ENCODE measurements at regions not wholly inside any gene's neighbourhood (a gene's known extent, or its start where the extent isn't known, plus 50 kb on each side); places are given as distances from the start of the nearest gene placed in this dataset.
"Not testable (repeated sequence)": the region's sequence is repeated elsewhere in the genome, so short reads cannot be mapped to it uniquely, and the experiment has no call there.

- Mint-ChIP-seq H3K27ac (no peak overlapping the region), H3K27me3 (no peaks in the 10 kb centered on the region), H3K4me3 (no peak overlapping the region), H3K36me3 (no peaks in the 10 kb centered on the region), H3K4me1 (no peaks in the 10 kb centered on the region), H3K9me3 (peaks cover 3% of the 10 kb centered on the region)
- no peak for DNase-seq
- CTCF ChIA-PET: no interaction called here
Observed at GRCh38 chr9:79083621-79084020, 488.1 kb upstream of the TLE4 start.

GRCh38 chr9:79087133-79087532 is 484.6 kb upstream of the TLE4 start:
- no peaks in the 10 kb centered on the region for H3K27me3 Mint-ChIP-seq
- H3K4me1 Mint-ChIP-seq: no peaks in the 10 kb centered on the region
- H3K27ac Mint-ChIP-seq: no peak overlapping the region
- H3K36me3 Mint-ChIP-seq: no peaks in the 10 kb centered on the region
- no peak overlapping the region for H3K4me3 Mint-ChIP-seq
- DNase-seq: no peak
- H3K9me3 Mint-ChIP-seq: peaks cover 8% of the 10 kb centered on the region
- CTCF ChIA-PET: interaction anchor here (0.6 kb wide), 1 partner anchor 795 kb away, joined by 3 read pairs; no protein-coding TSS in a partner anchor

- DNase-seq: no peak
- Mint-ChIP-seq H3K4me3 (no peak overlapping the region), H3K4me1 (no peaks in the 10 kb centered on the region), H3K36me3 (no peaks in the 10 kb centered on the region), H3K9me3 (peaks cover 8% of the 10 kb centered on the region), H3K27me3 (no peaks in the 10 kb centered on the region), H3K27ac (no peak overlapping the region)
- CTCF ChIA-PET: no interaction called here
Observed at GRCh38 chr9:79089054-79089560, 482.7 kb upstream of the TLE4 start.

- H3K4me1 Mint-ChIP-seq, H3K27me3 Mint-ChIP-seq, DNase-seq, H3K4me3 Mint-ChIP-seq, H3K27ac Mint-ChIP-seq, H3K36me3 Mint-ChIP-seq, H3K9me3 Mint-ChIP-seq: not testable (repeated sequence)
- CTCF ChIA-PET: interaction anchor here (0.6 kb wide), 1 partner anchor 1090 kb away, joined by 4 read pairs; no protein-coding TSS in a partner anchor
Observed at GRCh38 chr9:79089851-79090250, 481.9 kb upstream of the TLE4 start.

GRCh38 chr9:79103257-79103656 is 468.5 kb upstream of the TLE4 start:
- H3K27ac Mint-ChIP-seq, H3K27me3 Mint-ChIP-seq, DNase-seq, H3K4me3 Mint-ChIP-seq, H3K9me3 Mint-ChIP-seq, H3K4me1 Mint-ChIP-seq, H3K36me3 Mint-ChIP-seq, CTCF ChIA-PET: not testable (repeated sequence)

- no peaks in the 10 kb centered on the region for H3K36me3 Mint-ChIP-seq
- no peak for DNase-seq
- CTCF ChIA-PET: no interaction called here
- H3K27me3 Mint-ChIP-seq: no peaks in the 10 kb centered on the region
- H3K4me3 Mint-ChIP-seq: no peak overlapping the region
- no peaks in the 10 kb centered on the region for H3K4me1 Mint-ChIP-seq
- H3K27ac Mint-ChIP-seq: no peak overlapping the region
- peaks cover 4% of the 10 kb centered on the region for H3K9me3 Mint-ChIP-seq
Observed at GRCh38 chr9:79104216-79104615, 467.5 kb upstream of the TLE4 start.

- CTCF ChIA-PET: no interaction called here
- no peak overlapping the region for H3K4me3 Mint-ChIP-seq
Observed at GRCh38 chr9:79104951-79105350, 466.8 kb upstream of the TLE4 start.

GRCh38 chr9:79107911-79108676 is 463.7 kb upstream of the TLE4 start:
- Mint-ChIP-seq H3K9me3 (peaks cover 4% of the 10 kb centered on the region), H3K27me3 (no peaks in the 10 kb centered on the region), H3K4me3 (no peak overlapping the region), H3K36me3 (no peaks in the 10 kb centered on the region), H3K4me1 (no peaks in the 10 kb centered on the region), H3K27ac (no peak overlapping the region)
- DNase-seq: no peak
- CTCF ChIA-PET: no interaction called here

More at GRCh38 chr9:79104951-79105350, 466.8 kb upstream of the TLE4 start:
- Mint-ChIP-seq H3K27me3 (no peaks in the 10 kb centered on the region), H3K27ac (no peak overlapping the region), H3K36me3 (no peaks in the 10 kb centered on the region), H3K4me1 (no peaks in the 10 kb centered on the region), H3K9me3 (peaks cover 4% of the 10 kb centered on the region)
- no peak for DNase-seq

- no peaks in the 10 kb centered on the region for H3K36me3 Mint-ChIP-seq
- H3K4me1 Mint-ChIP-seq: no peaks in the 10 kb centered on the region
- no peak overlapping the region for H3K27ac Mint-ChIP-seq
- H3K4me3 Mint-ChIP-seq: no peak overlapping the region
- H3K9me3 Mint-ChIP-seq: peaks cover 3% of the 10 kb centered on the region
- CTCF ChIA-PET: no interaction called here
- no peaks in the 10 kb centered on the region for H3K27me3 Mint-ChIP-seq
- no peak for DNase-seq
Observed at GRCh38 chr9:79111653-79112052, 460.1 kb upstream of the TLE4 start.

GRCh38 chr9:79115176-79115575 is 456.6 kb upstream of the TLE4 start:
- DNase-seq: no peak
- CTCF ChIA-PET: no interaction called here
- H3K36me3 Mint-ChIP-seq: no peaks in the 10 kb centered on the region
- no peak overlapping the region for H3K4me3 Mint-ChIP-seq
- H3K4me1 Mint-ChIP-seq: no peaks in the 10 kb centered on the region
- no peaks in the 10 kb centered on the region for H3K9me3 Mint-ChIP-seq
- H3K27ac Mint-ChIP-seq: no peak overlapping the region
- H3K27me3 Mint-ChIP-seq: no peaks in the 10 kb centered on the region

- no peaks in the 10 kb centered on the region for H3K36me3 Mint-ChIP-seq
Observed at GRCh38 chr9:79116041-79116440, 455.7 kb upstream of the TLE4 start.

GRCh38 chr9:79116709-79117108 is 455.1 kb upstream of the TLE4 start:
- Mint-ChIP-seq H3K4me1 (no peaks in the 10 kb centered on the region), H3K9me3 (no peaks in the 10 kb centered on the region), H3K27ac (no peak overlapping the region), H3K27me3 (no peaks in the 10 kb centered on the region), H3K4me3 (no peak overlapping the region), H3K36me3 (no peaks in the 10 kb centered on the region)
- DNase-seq: no peak
- CTCF ChIA-PET: no interaction called here

More at GRCh38 chr9:79116041-79116440, 455.7 kb upstream of the TLE4 start:
- H3K27me3 Mint-ChIP-seq: no peaks in the 10 kb centered on the region
- no peak overlapping the region for H3K4me3 Mint-ChIP-seq
- CTCF ChIA-PET: no interaction called here
- no peaks in the 10 kb centered on the region for H3K4me1 Mint-ChIP-seq
- H3K9me3 Mint-ChIP-seq: no peaks in the 10 kb centered on the region
- DNase-seq: no peak
- no peak overlapping the region for H3K27ac Mint-ChIP-seq

GRCh38 chr9:79120533-79120932 is 451.2 kb upstream of the TLE4 start:
- CTCF ChIA-PET: no interaction called here
- Mint-ChIP-seq H3K27me3 (peaks cover 6% of the 10 kb centered on the region), H3K27ac (no peak overlapping the region), H3K4me1 (no peaks in the 10 kb centered on the region), H3K4me3 (no peak overlapping the region), H3K36me3 (no peaks in the 10 kb centered on the region), H3K9me3 (no peaks in the 10 kb centered on the region)
- DNase-seq: no peak

- Mint-ChIP-seq H3K4me3 (no peak overlapping the region), H3K27me3 (peaks cover 6% of the 10 kb centered on the region), H3K36me3 (no peaks in the 10 kb centered on the region), H3K9me3 (no peaks in the 10 kb centered on the region), H3K27ac (no peak overlapping the region), H3K4me1 (no peaks in the 10 kb centered on the region)
- CTCF ChIA-PET: no interaction called here
- DNase-seq: no peak
Observed at GRCh38 chr9:79120941-79121340, 450.8 kb upstream of the TLE4 start.

- no peak for DNase-seq
- Mint-ChIP-seq H3K36me3 (no peaks in the 10 kb centered on the region), H3K27me3 (peaks cover 6% of the 10 kb centered on the region), H3K4me3 (no peak overlapping the region), H3K4me1 (no peaks in the 10 kb centered on the region), H3K27ac (no peak overlapping the region), H3K9me3 (no peaks in the 10 kb centered on the region)
- CTCF ChIA-PET: no interaction called here
Observed at GRCh38 chr9:79123415-79123814, 448.4 kb upstream of the TLE4 start.

All from activated naive CD4-positive, alpha-beta T cell treated with anti-CD3 and anti-CD28 coated beads, Interleukin-2, amount 10 ng/mL, durations not matched to agents 7 days and 5 days (primary cell).